ENCODE measurements at regions not wholly inside any gene's neighbourhood (a gene's known extent, or its start where the extent isn't known, plus 50 kb on each side); places are given as distances from the start of the nearest gene placed in this dataset.
A peak's percentile ranks its signal among the peaks of the same experiment; 100 is the strongest.
"Not testable (repeated sequence)": the region's sequence is repeated elsewhere in the genome, so short reads cannot be mapped to it uniquely, and the experiment has no call there.

DNA sequence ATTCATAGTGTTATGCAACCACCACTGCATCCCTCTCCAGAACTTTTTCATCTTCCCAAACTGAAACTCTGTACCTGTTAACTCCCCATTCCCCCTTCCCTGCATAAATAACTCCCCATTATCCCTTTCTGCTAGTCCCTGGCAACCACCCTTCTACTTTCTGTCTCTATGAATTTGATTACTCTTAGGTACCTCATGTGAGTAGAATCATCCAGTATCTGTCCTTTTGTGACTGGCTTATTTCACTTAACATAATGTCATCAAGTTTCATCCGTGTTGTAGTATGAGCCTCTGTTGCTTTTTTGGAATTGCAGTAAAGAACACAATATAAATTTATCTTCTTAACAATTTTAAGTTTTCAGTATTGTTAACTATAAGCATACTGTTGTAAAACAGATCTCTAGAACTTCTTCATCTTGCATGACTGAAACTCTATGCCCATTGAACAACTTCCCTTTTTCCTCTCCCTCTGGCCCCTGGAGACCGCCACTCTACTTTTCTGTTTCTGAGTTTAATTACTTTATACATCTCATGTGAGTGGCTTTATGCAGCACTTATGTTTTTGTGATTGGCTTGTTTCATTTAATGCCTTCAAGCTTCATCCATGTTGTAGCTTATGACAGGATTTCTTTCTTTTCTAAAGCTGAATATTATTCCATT, 87.3 kb upstream of the ABCC4 start:
- no peak for DNase-seq (ENCODE audit: low spot score)
- no peak for FAIRE-seq

DNA sequence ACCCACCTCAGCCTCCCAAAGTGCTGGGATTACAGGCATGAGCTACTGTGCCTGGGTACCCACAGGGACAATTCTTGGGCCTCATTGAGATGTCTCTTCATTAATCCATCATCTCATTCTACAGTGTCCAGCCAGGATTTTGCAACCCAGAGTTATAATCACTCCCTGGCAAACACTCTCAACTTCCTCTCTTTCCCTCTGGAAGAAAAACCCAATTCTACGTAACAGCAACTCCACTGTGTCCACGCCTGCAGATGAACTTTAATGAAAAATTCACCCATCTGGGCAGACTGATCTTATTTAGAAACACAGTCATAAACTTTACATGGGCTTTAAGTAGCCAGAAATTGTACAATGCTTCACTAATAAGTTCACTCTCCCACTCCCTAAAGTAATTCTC, 90.1 kb upstream of the ABCC4 start:
- FAIRE-seq (no peak), DNase-seq (ENCODE audit: low spot score) (no peak)

GRCh38 chr13:95391785-95392184, 90.5 kb upstream of the ABCC4 start:
- DNase-seq (ENCODE audit: low spot score) (no peak), FAIRE-seq (no peak)

DNA sequence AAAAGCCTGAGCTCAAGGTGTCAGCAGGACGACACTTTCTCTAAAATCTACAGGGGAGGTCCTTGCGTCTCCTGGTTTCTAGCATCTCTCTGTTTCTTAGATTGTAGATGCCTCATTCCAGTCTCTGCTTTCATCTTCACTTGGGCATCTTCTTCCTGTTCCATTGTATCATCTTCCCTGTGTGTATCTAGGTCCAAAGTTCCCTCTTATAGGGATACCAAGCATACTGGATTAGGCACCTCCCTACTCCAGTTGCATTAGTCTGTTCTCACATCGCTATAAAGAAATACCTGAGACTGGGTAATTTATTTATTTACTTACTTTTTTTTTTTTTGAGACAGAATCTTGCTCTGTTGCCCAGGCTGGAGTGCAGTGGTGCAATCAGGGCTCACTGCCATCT, 91.3 kb upstream of the ABCC4 start:
- DNase-seq (ENCODE audit: low spot score) (no peak), FAIRE-seq (no peak)

DNA sequence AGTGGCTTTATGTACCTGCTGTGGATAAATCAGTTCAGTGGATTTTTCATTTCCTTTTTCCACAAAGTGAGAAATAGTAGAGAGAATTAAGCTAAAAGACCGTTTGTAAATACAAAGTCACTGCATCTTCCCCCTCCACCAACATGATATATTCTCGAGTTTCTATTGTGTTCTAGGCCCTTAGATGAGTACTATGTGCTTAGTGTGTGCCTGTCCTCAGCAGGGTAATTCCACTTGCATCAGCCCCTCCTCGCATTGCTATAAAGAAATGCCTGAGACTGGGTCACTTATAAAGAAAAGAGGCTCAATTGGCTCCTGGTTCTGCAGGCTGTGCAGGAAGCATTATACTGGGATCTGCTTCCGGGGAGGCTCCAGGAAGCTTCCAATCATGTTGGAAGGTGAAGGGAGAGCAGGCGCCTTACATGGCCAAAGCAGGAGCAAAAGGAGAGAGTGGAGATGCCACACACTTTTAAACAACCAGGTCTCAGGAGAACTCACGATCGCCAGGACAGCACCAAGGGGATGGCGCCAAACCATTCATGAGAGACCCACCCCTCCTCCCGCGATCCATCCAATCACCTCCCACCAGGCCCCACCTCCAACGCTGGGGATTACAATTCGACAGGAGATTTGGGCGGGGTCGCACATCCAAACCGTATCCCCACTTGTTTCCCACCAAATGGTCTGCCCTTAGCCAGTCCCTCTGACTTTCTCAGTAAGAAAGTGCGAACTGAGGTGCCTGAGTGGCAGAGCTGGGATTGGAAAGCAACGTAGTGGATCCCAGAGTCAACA, 102.3 kb upstream of the ABCC4 start:
- FAIRE-seq (no peak), DNase-seq (ENCODE audit: low spot score) (no peak)

DNA sequence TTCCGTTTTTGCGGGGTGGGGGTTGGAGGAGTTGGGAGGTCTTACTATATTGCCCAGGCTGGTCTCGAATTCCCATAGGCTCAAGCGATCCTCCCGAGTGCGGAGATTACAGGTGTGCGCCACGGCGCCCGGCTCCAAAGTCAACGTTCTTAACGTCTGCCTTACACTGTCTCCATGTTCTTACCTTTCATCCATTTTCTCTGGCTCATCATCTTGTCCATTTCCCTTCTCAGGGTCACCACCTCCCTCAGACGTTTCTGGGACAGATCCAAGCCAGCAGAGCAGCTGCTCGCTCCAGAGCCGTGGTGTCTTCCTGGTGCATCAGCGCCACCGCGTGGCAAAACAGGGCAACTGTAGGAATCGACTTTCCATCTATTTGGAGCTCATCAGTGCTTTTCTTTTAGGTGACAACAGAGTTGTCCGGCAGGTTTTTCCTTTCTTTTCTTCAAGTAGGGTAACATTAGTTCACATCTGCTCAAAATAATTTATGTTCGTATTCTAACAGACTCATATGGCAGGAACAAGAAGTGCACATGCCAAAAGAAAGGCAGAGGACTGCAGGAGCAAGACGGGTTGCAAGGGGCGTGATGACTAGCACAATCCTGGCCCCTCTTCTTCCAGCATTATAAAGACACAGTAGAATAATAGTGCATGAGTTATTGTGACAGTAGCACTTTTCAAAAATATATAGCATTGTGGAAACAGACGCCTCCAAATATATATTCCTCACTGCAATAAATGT, 103.1 kb upstream of the ABCC4 start:
- DNase-seq (ENCODE audit: low spot score) (peak; percentile 61), FAIRE-seq (peak; percentile 16)

DNA sequence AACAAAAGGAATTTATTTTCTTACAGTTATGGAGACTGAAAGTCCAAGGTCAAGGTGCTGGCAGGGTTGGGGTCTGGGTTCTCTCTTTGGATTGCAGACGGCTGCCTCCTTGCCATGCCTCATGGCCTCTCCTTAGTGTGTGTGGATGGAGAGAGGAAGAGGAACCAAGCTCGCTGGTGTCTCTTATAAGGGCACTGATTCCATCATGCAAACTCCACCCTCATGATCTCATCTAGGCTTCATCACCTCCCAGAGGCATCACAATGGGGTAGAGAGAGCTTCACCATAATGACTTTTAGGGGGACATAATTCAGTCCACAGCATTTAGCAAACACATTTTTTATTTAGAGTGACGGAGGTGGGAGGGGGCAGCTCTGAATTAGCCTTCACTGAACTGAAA, 104.9 kb upstream of the ABCC4 start:
- DNase-seq (ENCODE audit: low spot score) (no peak), FAIRE-seq (no peak)

- FAIRE-seq, result no peak
- DNase-seq (ENCODE audit: low spot score), result no peak
Observed at GRCh38 chr13:95411428-95412040, 110.3 kb upstream of the ABCC4 start.

- DNase-seq (ENCODE audit: low spot score) (no peak), FAIRE-seq (no peak)
Observed at GRCh38 chr13:95418946-95419345, 117.7 kb upstream of the ABCC4 start.

GRCh38 chr13:95420501-95420900, 119.2 kb upstream of the ABCC4 start:
- FAIRE-seq (no peak), DNase-seq (ENCODE audit: low spot score) (no peak)

- DNase-seq (ENCODE audit: low spot score) (no peak), FAIRE-seq (no peak)
Observed at GRCh38 chr13:95426631-95427030, 125.4 kb upstream of the ABCC4 start.

GRCh38 chr13:95430525-95430924, 122.0 kb upstream of the CLDN10 start:
- DNase-seq (ENCODE audit: low spot score), result not testable (repeated sequence)

DNA sequence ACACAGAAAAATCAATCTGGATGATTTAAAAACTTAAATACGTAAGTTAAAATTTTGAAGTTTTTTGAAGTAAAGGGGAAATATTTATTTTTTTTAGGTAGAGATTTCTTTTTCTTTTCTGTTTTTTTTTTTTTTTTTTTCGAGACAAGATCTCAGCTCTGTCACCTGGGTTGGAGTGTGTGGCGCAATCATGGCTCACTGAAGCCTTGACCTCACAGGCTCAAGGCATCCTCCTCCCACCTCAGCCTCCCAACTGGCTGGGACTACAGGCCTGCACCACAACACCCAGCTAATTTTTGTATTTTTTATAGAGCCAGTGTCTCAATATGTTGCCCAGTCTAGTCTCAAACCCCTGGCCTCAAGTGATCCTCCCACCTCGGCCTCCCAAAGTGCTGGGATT, 120.4 kb upstream of the CLDN10 start:
- DNase-seq (ENCODE audit: low spot score) (no peak), FAIRE-seq (no peak)

More at GRCh38 chr13:95430525-95430924, 122.0 kb upstream of the CLDN10 start:
- FAIRE-seq, result not testable (repeated sequence)

DNA sequence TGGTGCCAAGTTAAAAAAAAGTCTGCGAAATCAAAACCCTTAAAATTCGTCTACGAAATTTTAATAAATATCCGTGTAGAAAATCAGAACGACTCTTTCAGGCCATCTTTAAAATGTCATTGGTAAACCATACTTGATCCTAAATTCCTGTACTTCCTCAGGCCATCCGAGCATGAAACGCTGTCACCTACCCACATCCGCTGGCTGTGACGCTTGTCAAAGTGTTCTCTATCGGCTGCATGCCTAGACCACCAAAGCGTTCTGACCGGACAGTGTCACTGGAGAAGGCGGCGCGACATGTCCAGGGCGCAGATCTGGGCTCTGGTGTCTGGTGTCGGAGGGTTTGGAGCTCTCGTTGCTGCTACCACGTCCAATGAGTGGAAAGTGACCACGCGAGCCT, 119.0 kb upstream of the CLDN10 start:
- DNase-seq (ENCODE audit: low spot score), result no peak
- FAIRE-seq, result no peak

DNA sequence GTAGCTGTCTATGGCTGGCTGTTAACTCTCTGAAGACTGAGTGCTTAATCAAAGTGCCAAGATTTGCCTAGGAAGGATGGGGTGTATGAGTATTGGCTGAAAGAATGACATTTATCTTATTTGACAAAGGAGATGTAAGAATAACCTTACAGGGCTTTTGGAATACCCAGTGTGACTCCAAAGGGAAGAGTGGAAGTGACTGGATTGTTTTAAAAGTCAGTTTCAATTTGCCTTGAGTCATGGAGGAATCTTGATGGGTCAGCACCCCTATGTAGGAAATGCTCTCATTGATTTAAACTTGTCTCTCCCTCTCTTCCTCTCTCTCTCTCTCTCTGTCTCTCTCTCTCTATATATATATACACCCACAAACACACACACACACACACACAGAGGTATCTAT, 118.4 kb upstream of the CLDN10 start:
- DNase-seq (ENCODE audit: low spot score) (no peak), FAIRE-seq (no peak)

- DNase-seq (ENCODE audit: low spot score) (no peak), FAIRE-seq (no peak)
Observed at GRCh38 chr13:95437561-95437960, 115.0 kb upstream of the CLDN10 start.

- FAIRE-seq, result no peak
- no peak for DNase-seq (ENCODE audit: low spot score)
Observed at GRCh38 chr13:95438297-95438696, 114.2 kb upstream of the CLDN10 start.

GRCh38 chr13:95440441-95441088, 112.0 kb upstream of the CLDN10 start:
- DNase-seq (ENCODE audit: low spot score) (no peak), FAIRE-seq (no peak)

DNA sequence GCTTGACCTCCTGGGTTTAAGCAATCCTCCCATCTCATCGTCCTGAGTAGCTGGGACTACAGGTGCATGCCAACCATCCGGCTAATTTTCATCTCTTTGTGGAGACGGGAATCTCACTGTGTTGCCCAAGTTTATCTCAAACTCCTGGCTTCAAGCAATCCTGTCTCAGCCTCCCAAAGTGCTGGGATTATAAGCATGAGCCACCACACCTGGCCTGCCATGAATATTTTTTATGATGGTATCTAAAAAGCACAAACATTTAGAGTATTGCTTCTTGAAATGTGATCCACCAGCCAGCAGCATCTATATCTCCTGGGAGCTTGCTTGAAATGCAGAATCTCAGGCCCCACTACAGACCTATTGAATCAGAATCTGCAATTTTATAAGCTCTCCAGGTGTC, 111.2 kb upstream of the CLDN10 start:
- DNase-seq (ENCODE audit: low spot score) (no peak), FAIRE-seq (no peak)

DNA sequence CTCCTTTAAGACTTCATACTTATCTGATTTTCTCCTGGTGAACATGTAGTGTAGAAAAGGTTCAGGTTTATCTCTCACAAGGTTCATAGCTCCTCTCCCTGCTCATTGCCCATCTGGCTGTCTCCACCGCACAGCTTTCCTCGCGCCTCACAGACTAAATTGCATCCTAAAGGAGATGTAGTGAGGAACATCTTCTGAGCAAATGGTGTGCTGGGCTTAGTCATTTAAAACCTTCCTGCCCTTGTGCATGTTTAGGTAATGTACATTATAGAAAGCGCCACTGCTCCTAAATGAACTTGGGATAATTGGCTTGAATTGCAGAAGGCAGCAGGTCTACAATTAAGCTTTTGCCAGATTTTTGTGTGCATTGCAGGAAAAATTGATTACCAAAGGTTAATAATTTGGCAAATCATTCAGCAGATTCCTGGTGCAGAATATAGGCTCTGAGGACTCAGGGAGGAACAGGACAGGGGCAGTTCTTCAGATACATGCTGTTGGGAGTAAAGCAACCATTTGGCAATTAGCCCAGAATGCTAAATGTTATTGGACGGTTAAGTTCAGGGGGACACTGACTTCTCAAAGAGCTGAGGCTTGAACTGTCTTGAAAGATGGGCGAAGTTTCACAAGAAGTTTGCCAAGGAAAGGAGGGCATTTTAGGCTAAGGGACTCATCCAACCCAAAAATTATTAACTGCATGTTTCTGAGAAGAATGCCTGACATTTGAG, 108.4 kb upstream of the CLDN10 start:
- FAIRE-seq (no peak), DNase-seq (ENCODE audit: low spot score) (no peak)

- no peak for FAIRE-seq
- no peak for DNase-seq (ENCODE audit: low spot score)
Observed at GRCh38 chr13:95445131-95445530, 107.4 kb upstream of the CLDN10 start.

Measured in RCC 7860 (cell line).